ENCODE measurements at regions not wholly inside any gene's neighbourhood (a gene's known extent, or its start where the extent isn't known, plus 50 kb on each side); places are given as distances from the start of the nearest gene placed in this dataset.
"Not testable (repeated sequence)": the region's sequence is repeated elsewhere in the genome, so short reads cannot be mapped to it uniquely, and the experiment has no call there.

DNA sequence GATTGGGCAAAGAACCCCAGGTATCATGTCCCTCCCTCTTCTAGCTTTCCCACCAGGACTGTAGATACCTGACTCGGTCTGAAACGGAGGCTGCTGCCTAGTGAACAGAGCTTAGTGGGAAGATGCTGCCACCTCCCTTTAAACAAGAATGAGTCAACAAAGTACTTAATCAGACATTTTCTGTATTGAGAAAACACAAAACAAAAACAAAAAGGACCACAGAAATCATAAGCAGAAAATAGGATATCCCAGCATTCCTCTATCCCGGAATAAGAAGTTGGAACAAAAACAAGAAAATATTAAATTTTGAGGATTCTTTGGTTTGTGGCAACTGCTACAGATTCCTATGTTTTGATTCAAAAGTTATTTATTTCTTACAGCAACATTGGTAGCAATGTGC lies 51.7 kb upstream of the COL8A1 start:
- DNase-seq, result no peak

GRCh38 chr3:99579965-99580364 lies 58.4 kb upstream of the COL8A1 start:
- no peak for DNase-seq

DNA sequence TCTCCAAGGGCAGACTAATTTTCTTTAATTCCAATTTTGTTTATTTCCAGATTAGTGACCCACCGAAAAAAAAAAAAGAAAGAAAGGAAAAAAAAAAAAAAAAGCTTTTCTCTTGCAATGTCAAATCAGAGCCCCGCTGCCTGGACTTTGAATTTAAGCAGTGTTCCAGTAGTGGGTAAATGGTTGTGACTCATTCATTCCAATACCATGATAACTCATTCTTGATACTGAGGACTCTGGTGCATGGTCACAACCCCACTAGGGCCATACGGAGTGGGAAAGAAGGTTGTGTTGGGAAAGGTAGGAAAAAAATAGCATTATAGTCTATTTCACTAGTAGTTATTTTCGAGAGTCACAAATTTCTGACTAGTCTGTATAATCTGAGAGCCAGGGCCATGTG lies 59.1 kb upstream of the COL8A1 start:
- no peak for DNase-seq

DNA sequence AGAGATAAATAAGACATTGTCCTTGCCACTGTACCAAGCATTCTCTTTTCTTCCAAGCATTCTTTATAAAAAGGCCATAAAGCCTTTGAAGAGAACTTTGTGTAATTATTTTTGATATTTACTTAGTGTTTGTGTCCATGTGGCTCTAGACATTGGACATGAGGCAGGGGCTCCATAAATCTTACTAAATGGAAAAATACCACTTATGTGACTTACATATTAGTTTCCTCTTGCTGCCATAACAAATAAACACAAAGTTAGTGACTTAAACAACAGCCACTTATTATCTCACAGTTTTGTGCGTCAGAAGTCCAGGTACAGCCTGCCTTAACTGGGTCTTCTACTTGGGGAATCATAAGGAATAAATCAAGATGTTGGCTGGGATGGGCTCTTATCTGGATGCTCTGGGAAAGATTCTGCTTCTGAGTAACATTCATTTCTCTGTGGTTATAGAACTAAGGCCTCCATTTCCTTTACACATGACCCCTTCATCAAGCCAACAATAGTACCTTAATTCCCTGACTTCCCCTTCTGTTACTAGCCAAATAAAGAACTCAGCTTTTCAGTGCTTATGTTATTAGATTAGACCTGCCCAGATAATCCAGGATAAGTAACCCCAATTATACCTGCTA lies 59.9 kb upstream of the COL8A1 start:
- no peak for DNase-seq

- no peak for DNase-seq
These were observed 61.4 kb upstream of the COL8A1 start for GRCh38 chr3:99576904-99577559.

- DNase-seq, result no peak
These were observed 62.7 kb upstream of the COL8A1 start for GRCh38 chr3:99575683-99576082.

GRCh38 chr3:99570061-99570460 lies 68.3 kb upstream of the COL8A1 start:
- DNase-seq, result no peak

DNA sequence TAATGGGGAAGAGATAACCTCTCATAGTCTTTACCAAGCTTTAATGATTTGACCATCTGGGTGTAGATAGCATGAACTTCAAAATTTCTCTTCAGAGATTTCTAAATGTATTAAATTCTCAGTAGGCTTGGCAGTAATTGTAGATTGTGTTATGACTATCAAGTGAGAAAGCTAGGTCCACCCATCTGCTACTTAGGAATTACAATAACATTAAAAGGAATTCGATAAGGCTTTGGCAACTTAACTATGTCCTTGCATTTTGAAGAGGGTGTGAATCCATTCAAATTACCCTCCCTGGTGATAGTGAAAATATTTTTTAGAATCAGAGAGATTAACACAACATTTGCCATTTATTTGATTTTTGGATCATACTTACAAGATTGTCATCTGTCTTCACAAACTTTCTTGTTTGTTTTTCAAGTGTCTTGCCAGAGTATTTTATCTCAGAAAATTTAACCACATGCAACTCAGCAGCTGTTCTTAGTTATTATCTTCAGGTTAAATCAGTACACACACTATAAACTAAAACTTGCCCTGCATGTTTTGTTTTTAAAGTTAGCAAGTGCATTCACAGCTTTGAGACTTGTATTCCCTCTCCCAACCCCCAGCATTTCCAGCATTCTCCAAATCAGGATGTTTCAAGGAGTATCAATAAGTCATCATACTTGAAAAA lies 69.6 kb upstream of the COL8A1 start:
- no peak for DNase-seq

DNA sequence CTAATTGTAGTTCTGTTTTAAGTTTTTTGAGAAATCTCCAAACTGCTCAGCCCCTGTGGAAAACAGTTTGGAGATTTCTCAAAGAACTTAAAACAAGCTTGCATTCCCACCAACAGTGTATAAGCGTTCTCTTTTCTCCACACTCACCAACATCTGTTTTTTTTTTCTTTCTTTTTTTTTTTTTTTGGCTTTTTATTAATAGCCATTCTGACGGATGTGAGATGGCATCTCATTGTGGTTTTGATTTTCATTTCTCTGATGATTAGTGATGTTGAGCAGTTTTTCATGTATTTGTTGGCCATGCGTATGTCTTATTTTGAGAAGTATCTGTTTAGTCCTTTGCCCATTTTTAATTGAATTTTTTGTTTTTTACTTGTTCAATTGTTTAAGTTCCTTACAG lies 73.1 kb upstream of the COL8A1 start:
- no peak for DNase-seq

GRCh38 chr3:99562990-99563607 lies 75.3 kb upstream of the COL8A1 start:
- no peak for DNase-seq

DNA sequence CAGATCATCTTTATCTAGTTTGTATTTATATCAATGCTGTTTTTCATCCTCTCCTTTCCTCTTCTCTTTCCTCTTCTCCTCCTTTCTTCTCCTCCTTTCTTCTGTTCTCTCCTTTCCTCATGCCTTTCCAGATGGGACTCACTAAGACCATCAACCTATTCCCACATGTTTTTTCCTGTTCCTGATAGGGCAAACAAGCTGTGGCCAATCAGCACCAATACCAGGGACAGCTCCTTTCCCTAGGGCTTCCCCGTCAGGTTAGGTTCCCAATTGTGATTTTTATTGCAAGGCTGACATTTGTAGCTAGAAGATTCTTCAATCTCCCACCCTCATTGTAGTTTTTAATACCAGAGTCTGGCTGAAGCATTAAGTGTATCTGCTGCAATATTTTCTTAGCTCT lies 76.3 kb upstream of the COL8A1 start:
- DNase-seq, result no peak

DNA sequence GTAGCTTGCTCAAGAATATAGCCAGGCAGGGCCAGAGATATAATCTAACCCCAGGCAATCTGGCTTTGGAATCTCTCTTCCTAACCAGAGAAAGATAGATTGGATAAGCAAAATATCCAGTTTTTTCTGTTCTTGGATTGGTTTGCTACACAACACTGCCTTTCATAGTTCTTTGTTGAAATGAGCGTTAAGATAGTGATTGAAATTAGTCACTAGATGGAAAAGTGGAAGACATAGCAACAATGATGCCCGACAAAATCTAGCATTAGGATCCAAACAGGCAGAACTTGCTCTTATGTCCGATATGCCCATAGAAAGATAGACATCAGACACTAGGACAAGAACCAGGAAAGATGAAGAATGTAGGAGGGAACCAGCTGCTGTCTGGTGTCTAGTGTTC lies 77.3 kb upstream of the COL8A1 start:
- no peak for DNase-seq

DNA sequence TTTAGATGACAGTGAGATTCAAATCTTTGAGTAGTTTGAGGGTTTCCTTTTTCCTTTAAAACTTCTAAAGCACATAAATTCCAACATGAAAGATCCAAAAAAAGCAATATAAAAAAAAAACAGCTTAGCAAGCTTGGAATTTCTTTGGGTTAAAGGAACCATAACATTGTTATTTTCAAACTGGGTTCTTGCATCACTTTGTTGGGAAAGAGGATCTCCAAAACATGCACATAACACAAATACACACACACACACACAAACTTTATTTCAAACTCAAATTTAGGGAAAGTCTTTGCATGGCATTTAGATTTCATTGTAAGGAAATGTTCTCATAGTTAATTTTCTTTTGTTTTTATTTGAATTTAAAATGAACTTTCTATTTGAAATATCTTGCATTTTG lies 79.2 kb upstream of the COL8A1 start:
- no peak for DNase-seq

DNA sequence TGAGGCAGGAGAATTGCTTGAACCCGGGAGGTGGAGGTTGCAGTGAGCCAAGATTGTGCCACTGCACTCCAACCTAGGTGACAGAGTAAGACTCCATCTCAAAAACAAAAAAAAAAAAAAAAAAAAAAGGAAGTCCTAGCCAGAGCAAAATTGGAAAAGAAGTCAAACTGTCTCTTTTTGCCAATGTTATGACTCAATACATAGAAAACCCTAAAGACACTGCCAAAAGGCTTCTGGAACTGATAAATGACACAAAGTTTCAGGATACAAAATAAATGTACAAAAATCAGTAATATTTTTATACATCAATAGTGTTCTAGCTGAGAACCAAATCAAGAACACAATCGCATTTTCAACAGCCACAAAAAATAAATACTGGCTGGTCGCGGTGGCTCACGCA lies 82.5 kb upstream of the COL8A1 start:
- not testable (repeated sequence) for DNase-seq

GRCh38 chr3:99551520-99551919 lies 86.9 kb upstream of the COL8A1 start:
- no peak for DNase-seq

DNA sequence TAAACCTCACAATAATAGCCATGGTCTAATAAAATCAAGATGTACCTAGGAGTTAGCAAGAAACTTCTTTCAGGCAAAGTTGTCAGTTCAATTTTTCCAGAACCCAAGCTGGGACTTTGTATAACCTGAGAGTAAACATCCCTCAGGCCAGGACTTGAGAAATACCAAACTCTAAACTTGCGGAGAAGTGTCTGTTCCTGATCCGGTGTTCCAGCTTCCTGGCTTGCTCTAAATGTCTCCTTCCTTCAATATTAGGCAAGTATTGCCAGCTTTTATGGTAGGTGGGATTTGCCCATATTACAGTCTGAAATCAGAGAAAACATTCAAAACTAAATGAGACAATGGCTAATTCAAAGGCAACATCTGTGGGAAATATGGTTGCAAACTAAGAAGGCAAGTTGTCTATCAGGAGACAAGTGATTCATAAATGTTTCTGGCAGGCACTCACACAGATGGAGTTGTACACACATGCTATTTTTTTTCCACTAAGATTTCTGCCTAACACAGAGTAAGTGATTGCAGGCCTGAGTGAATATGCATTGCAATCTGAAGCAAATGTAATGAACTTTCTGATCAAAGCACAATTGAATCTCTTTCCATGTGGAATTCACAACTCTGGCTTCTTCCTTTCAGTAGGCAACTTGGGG lies 88.3 kb upstream of the COL8A1 start:
- no peak for DNase-seq

- DNase-seq, result no peak
These were observed 89.2 kb upstream of the COL8A1 start for GRCh38 chr3:99549220-99549619.

GRCh38 chr3:99548674-99549073 lies 89.7 kb upstream of the COL8A1 start:
- no peak for DNase-seq

DNA sequence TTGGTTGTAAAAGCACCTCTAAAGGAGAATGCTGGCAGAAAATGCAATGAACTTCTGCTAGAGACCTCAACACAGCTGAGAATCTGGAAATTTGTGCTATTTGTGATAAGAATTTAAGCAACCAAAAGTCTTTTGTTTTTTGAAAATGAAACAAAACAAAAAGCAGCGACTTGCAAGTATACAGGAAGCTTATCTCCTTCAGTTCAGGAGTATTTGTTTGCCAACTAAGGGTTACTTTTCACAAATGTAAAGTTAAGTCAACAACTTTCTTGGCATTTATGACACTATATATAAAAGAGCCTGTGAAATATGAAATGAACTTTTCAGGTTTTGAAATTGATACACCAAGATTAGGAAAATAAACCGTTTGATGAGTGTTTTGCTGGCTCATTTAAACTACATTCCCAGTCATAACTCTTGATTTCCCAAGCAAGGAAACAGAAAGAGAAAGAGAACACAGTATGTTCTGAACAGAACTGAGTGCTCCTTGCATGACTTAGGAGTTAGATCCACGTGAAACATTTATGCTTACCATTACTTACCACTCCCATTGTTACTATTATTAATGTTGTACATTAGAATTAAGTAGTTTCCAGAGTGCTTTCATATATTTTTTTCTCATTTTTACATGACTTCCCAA lies 92.3 kb upstream of the COL8A1 start:
- DNase-seq, result no peak

- DNase-seq, result no peak
These were observed 93.6 kb upstream of the COL8A1 start for GRCh38 chr3:99544786-99545281.

GRCh38 chr3:99543796-99544195 lies 94.6 kb upstream of the COL8A1 start:
- DNase-seq, result no peak

DNA sequence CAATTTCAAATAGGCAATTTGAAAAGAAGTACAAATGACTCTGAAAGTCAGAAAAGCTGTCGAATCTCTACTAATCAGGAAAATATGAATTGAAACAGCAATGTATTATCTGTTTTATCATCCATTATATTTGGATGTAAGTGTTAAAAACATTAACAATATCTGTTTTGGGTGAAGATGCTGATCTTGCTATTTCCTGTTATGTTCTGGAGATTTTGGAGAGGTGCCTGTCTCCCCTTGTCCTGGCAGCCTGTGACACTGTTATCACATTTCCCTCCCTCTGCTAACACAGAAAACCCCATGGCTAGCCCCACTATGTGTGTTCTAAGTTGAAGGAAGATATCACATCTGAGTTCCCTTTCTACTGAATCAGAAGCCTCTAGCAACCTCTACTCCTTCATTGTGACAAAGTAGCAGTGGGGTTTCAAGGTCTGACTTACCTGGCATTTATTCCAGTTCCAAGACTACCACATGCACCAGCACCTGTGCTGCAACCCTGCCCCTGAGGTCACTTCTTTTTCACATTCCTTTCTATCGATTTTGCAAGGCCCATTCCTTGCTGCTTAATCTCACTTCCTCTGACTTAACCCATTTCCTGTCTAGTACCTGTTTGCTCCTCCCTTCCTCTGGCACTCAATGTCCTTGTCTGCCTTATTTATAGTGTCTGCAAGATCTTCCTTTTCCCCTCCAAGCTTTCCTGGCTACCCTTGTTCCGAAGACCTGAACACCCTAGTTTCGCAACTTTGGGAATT lies 95.5 kb upstream of the COL8A1 start:
- no peak for DNase-seq
